Endometrium (tissue), 2 donors: ENCODE measurements at regions not wholly inside any gene's neighbourhood (a gene's known extent, or its start where the extent isn't known, plus 50 kb on each side); places are given as distances from the start of the nearest gene placed in this dataset.

Experiments
- FAIRE-seq: peaks from 2 replicates; lab custom pipeline; 2012; peaks lifted over from hg19 to GRCh38; lab: Jason Lieb, UNC
- donor health status: control.
- donor health status: control.

GRCh38 chr22:48265000-48265625 lies 1502.7 kb downstream of the TBC1D22A start:
- no peak for FAIRE-seq

- no peak for FAIRE-seq
Measured at GRCh38 chr22:48264586-48264985, 1502.1 kb downstream of the TBC1D22A start.

GRCh38 chr22:48263791-48264351 lies 1501.4 kb downstream of the TBC1D22A start:
- FAIRE-seq: no peak

- FAIRE-seq: no peak
Measured at GRCh38 chr22:48263431-48263765, 1500.9 kb downstream of the TBC1D22A start.

- no peak for FAIRE-seq
Measured at GRCh38 chr22:48262596-48263430, 1500.4 kb downstream of the TBC1D22A start.

GRCh38 chr22:48261706-48262105 lies 1499.3 kb downstream of the TBC1D22A start:
- FAIRE-seq: no peak

- no peak for FAIRE-seq
Measured at GRCh38 chr22:48261048-48261621, 1498.7 kb downstream of the TBC1D22A start.

GRCh38 chr22:48259991-48260670 lies 1497.7 kb downstream of the TBC1D22A start:
- FAIRE-seq: no peak

GRCh38 chr22:48258811-48259210 lies 1496.4 kb downstream of the TBC1D22A start:
- FAIRE-seq: no peak

- FAIRE-seq: no peak
Measured at GRCh38 chr22:48258064-48258701, 1495.7 kb downstream of the TBC1D22A start.

- no peak for FAIRE-seq
Measured at GRCh38 chr22:48257685-48258055, 1495.2 kb downstream of the TBC1D22A start.

- FAIRE-seq: no peak
Measured at GRCh38 chr22:48256776-48257684, 1494.6 kb downstream of the TBC1D22A start.

- no peak for FAIRE-seq
Measured at GRCh38 chr22:48256041-48256739, 1493.7 kb downstream of the TBC1D22A start.

- no peak for FAIRE-seq
Measured at GRCh38 chr22:48254311-48254873, 1491.9 kb downstream of the TBC1D22A start.

GRCh38 chr22:48253573-48253972 lies 1491.1 kb downstream of the TBC1D22A start:
- no peak for FAIRE-seq

GRCh38 chr22:48253136-48253535 lies 1490.7 kb downstream of the TBC1D22A start:
- FAIRE-seq: no peak

- no peak for FAIRE-seq
Measured at GRCh38 chr22:48251629-48252028, 1489.2 kb downstream of the TBC1D22A start.

- FAIRE-seq: no peak
Measured at GRCh38 chr22:48250937-48251530, 1488.6 kb downstream of the TBC1D22A start.

GRCh38 chr22:48250286-48250895 lies 1487.9 kb downstream of the TBC1D22A start:
- no peak for FAIRE-seq
